MM.1S (cell line): ENCODE measurements at regions not wholly inside any gene's neighbourhood (a gene's known extent, or its start where the extent isn't known, plus 50 kb on each side); places are given as distances from the start of the nearest gene placed in this dataset.

ENCODE experiments used
- DNase-seq: peaks from one replicate; pipeline ENCODE4 v3.0.0-alpha.2; 2015
- H2AFZ ChIP-seq: fragments of 300-600 bp; sonication (generic); 2 replicates; pipeline ENCODE4 v1.6.0; 2016; ENCODE audit warnings: antibody characterized with exemption, low read length
- H3F3A ChIP-seq: fragments of 300-600 bp; sonication (generic); 2 replicates; pipeline ENCODE4 v1.6.1; 2016; ENCODE audit warnings: mild to moderate bottlenecking, antibody characterized with exemption, low read length, moderate library complexity, mixed read lengths; ENCODE audit not compliant: insufficient read depth
- H3K27ac ChIP-seq: fragments of 300-600 bp; sonication (generic); 2 replicates; pipeline ENCODE4 v1.5.1; 2016; ENCODE audit warnings: mild to moderate bottlenecking, low read length
- H3K27me3 ChIP-seq: fragments of 300-600 bp; sonication (generic); replicated peaks from 2 replicates; pipeline ENCODE4 v1.6.0; 2016; ENCODE audit warnings: low read length; ENCODE audit not compliant: insufficient read depth
- H3K36me3 ChIP-seq: fragments of 300-600 bp; sonication (generic); replicated peaks from 2 replicates; pipeline ENCODE4 v1.6.1; 2016; ENCODE audit warnings: mild to moderate bottlenecking, low read length, mixed read lengths; ENCODE audit not compliant: insufficient read depth
- H3K4me1 ChIP-seq: fragments of 300-600 bp; sonication (generic); 2 replicates; pipeline ENCODE4 v1.6.1; 2016; ENCODE audit warnings: low read length, mixed read lengths
- H3K4me2 ChIP-seq: fragments of 300-600 bp; sonication (generic); 2 replicates; pipeline ENCODE4 v1.6.0; 2016; ENCODE audit warnings: low read depth, low read length
- H3K4me3 ChIP-seq: fragments of 300-600 bp; sonication (generic); 2 replicates; pipeline ENCODE4 v1.5.1; 2016; ENCODE audit warnings: low read length, mixed read lengths
- H3K79me2 ChIP-seq: fragments of 300-600 bp; sonication (generic); 2 replicates; pipeline ENCODE4 v1.6.1; 2016; ENCODE audit warnings: mixed run types, low read length, mixed read lengths
- H3K9ac ChIP-seq: fragments of 300-600 bp; sonication (generic); 2 replicates; pipeline ENCODE4 v1.6.1; 2016; ENCODE audit warnings: low read length, mixed read lengths
- H3K9me2 ChIP-seq: fragments of 300-600 bp; sonication (generic); replicated peaks from 2 replicates; pipeline ENCODE4 v1.6.1; 2016; ENCODE audit warnings: mild to moderate bottlenecking, low read length, mixed read lengths; ENCODE audit not compliant: insufficient read depth
- H3K9me3 ChIP-seq: fragments of 300-600 bp; sonication (generic); replicated peaks from 2 replicates; pipeline ENCODE4 v1.6.1; 2016; ENCODE audit warnings: mild to moderate bottlenecking, low read length, mixed read lengths; ENCODE audit not compliant: insufficient read depth
- H4K20me1 ChIP-seq: fragments of 300-600 bp; sonication (generic); 2 replicates; pipeline ENCODE4 v1.6.1; 2016; ENCODE audit warnings: mild to moderate bottlenecking, low read length, moderate library complexity, mixed read lengths; ENCODE audit not compliant: insufficient read depth
- CTCF ChIP-seq: fragments of 300-600 bp; sonication (generic); IDR thresholded peaks from 2 replicates; pipeline ENCODE4 v1.5.1; 2016; ENCODE audit warnings: antibody characterized with exemption, low read length, mixed read lengths
- EZH2 ChIP-seq: fragments of 300-600 bp; sonication (generic); optimal IDR thresholded peaks from 2 replicates; pipeline ENCODE3; 2017; ENCODE audit warnings: low read depth, mild to moderate bottlenecking, antibody characterized with exemption, low read length, mixed read lengths
- EZH2phosphoT487 ChIP-seq: fragments of 300-600 bp; sonication (generic); IDR thresholded peaks from 2 replicates; pipeline ENCODE4 v1.6.1; 2018; ENCODE audit warnings: antibody characterized with exemption, low read length

- Histone ChIP-seq H4K20me1 (no peaks in the 10 kb centered on the region), H3K27me3 (no peaks in the 10 kb centered on the region), H2AFZ (no peak overlapping the region), H3K79me2 (no peaks in the 10 kb centered on the region), H3K9me2 (no peaks in the 10 kb centered on the region), H3K4me3 (no peak overlapping the region), H3F3A (peaks cover 7% of the 10 kb centered on the region; the same call in 1 of the 2 replicates), H3K27ac (no peak overlapping the region), H3K4me1 (peaks cover 38% of the 10 kb centered on the region), H3K9me3 (no peaks in the 10 kb centered on the region), H3K9ac (no peak overlapping the region), H3K4me2 (no peak overlapping the region), H3K36me3 (no peaks in the 10 kb centered on the region)
- TF ChIP-seq EZH2, result no peak
- TF ChIP-seq EZH2phosphoT487, result no peak
- TF ChIP-seq CTCF, result no peak
- DNase-seq, result peak; percentile 30
These were observed 191.2 kb upstream of the PREP start for GRCh38 chr6:105593805-105594671.

- no peaks in the 10 kb centered on the region for H3K9me3 ChIP-seq
- H3K27me3 ChIP-seq, result no peaks in the 10 kb centered on the region
- DNase-seq, result no peak
- H3K4me1 ChIP-seq, result peaks cover 31% of the 10 kb centered on the region
- H3K79me2 ChIP-seq, result no peaks in the 10 kb centered on the region
- H2AFZ ChIP-seq, result no peak overlapping the region
- no peak overlapping the region for H3K4me2 ChIP-seq
- H3K4me3 ChIP-seq, result no peak overlapping the region
- peaks cover 7% of the 10 kb centered on the region; the same call in 1 of the 2 replicates for H3F3A ChIP-seq
- TF ChIP-seq EZH2, result no peak
- no peak for TF ChIP-seq EZH2phosphoT487
- TF ChIP-seq CTCF, result no peak
- H3K27ac ChIP-seq, result no peak overlapping the region
- no peaks in the 10 kb centered on the region for H3K9me2 ChIP-seq
- no peaks in the 10 kb centered on the region for H3K36me3 ChIP-seq
- no peaks in the 10 kb centered on the region for H4K20me1 ChIP-seq
- no peak overlapping the region for H3K9ac ChIP-seq
These were observed 190.3 kb upstream of the PREP start for GRCh38 chr6:105593056-105593690.

- TF ChIP-seq EZH2, result no peak
- no peak for TF ChIP-seq EZH2phosphoT487
- TF ChIP-seq CTCF, result no peak
- Histone ChIP-seq H3K4me2 (no peak overlapping the region), H3K9ac (no peak overlapping the region), H3K79me2 (no peaks in the 10 kb centered on the region), H3K27me3 (no peaks in the 10 kb centered on the region), H2AFZ (no peak overlapping the region), H3K4me3 (no peak overlapping the region), H3K9me3 (no peaks in the 10 kb centered on the region), H3K27ac (no peak overlapping the region), H3K9me2 (no peaks in the 10 kb centered on the region), H3K36me3 (no peaks in the 10 kb centered on the region), H4K20me1 (no peaks in the 10 kb centered on the region), H3K4me1 (peaks cover 31% of the 10 kb centered on the region), H3F3A (peaks cover 7% of the 10 kb centered on the region; the same call in 1 of the 2 replicates)
- DNase-seq, result no peak
These were observed 189.4 kb upstream of the PREP start for GRCh38 chr6:105592329-105592728.
